Heart left ventricle (tissue), 16 donors: ENCODE measurements at regions not wholly inside any gene's neighbourhood (a gene's known extent, or its start where the extent isn't known, plus 50 kb on each side); places are given as distances from the start of the nearest gene placed in this dataset.

ENCODE experiments used
- ATAC-seq, 4 donors: fragments of 200-7000 bp; cut with Tn5 transposase; one replicate each; pipeline ENCODE4 v1.9.1; 2020 to 2022; ENCODE audit warnings: moderate library complexity in 4 of 4, mild to moderate bottlenecking in 3 of 4, moderate number of reproducible peaks in 1 of 4
- DNase-seq, 5 donors: peaks; one replicate each; pipeline ENCODE4 v3.0.0-alpha.2; 2020
- H3K27ac ChIP-seq, 12 donors: fragments of 200-600 bp; sonication (generic) in 4 of 12; one replicate each; pipeline versions ENCODE4 v1.5.0 to v1.8.0; 2016 to 2022; ENCODE audit warnings: mild to moderate bottlenecking in 2 of 12
- H3K27me3 ChIP-seq, 9 donors: fragments of 200-600 bp; sonication (generic) in 2 of 9; one replicate each; pipeline versions ENCODE4 v1.5.1 to v1.8.0; 2016 to 2022; ENCODE audit warnings: mild to moderate bottlenecking in 3 of 9
- H3K36me3 ChIP-seq, 9 donors: fragments of 200-600 bp; sonication (generic) in 2 of 9; one replicate each; pipeline versions ENCODE4 v1.5.0 to v1.8.0; 2018 to 2022; ENCODE audit warnings: mild to moderate bottlenecking in 2 of 9
- H3K4me1 ChIP-seq, 12 donors: fragments of 200-600 bp; sonication (generic) in 4 of 12; one replicate each; pipeline versions ENCODE4 v1.5.0 to v1.8.0; 2016 to 2022; ENCODE audit warnings: mild to moderate bottlenecking in 3 of 12
- H3K4me3 ChIP-seq, 12 donors: fragments of 200-600 bp; sonication (generic) in 4 of 12; one replicate each; pipeline versions ENCODE4 v1.5.0 to v1.8.0; 2017 to 2022; ENCODE audit warnings: mild to moderate bottlenecking in 9 of 12, moderate library complexity in 4 of 12
- H3K9me3 ChIP-seq, 12 donors: fragments of 200-600 bp; sonication (generic) in 4 of 12; one replicate each; pipeline versions ENCODE4 v1.5.0 to v1.8.0; 2016 to 2022; ENCODE audit warnings: mild to moderate bottlenecking in 1 of 12
- POLR2A ChIP-seq, 2 donors: fragments of 450-650 bp; IDR thresholded peaks; one replicate each; pipeline ENCODE4 v1.6.1; 2017; ENCODE audit warnings: antibody characterized with exemption in 2 of 2, mild to moderate bottlenecking in 2 of 2, moderate library complexity in 2 of 2
- WGBS, 4 donors: extraction: QIAGEN DNeasy Blood & Tissue Kit in 2 of 4; methylation state at CpG; one replicate each; pipeline versions ENCODE4 v1.1.5 to v1.1.7; 2013 to 2018; 5-methylcytosine and 5-hydroxymethylcytosine counted together
- intact Hi-C, 10 donors: fragments of 100-400 bp; cut with DNase I; formaldehyde crosslinking; loops; one replicate each; pipeline versions ENCODE4 v1.11.1 to v1.14.2; 2022
- TF ChIP-seq, protein P1 (sequence below), 12 donors: fragments of 200-600 bp; sonication (generic) in 4 of 12; IDR thresholded peaks; one replicate each; pipeline versions ENCODE4 v1.5.0 to v1.8.0; 2018 to 2022; ENCODE audit warnings: antibody characterized with exemption in 12 of 12, mild to moderate bottlenecking in 5 of 12
- donor health status: ischemic (EF 13 %, LVEDD 7.1; RV severe dilation, severe dysfunction).
- donor health status: healthy with polysubstance abuse.
- donor health status: DM: no; HTN: yes; CAD: no.
- donor health status: DM: no; HTN: no; CAD: no.
- donor health status: ischemic (EF 25% LVEDD 6.9; RV normal size, moderate dysfunction).
- donor health status: ischemic (EF 25% LVEDD 5.7; RV mildly dilated, moderate dysfunction).
- donor health status: healthy.
- donor health status: DM: yes; HTN: yes; CAD: no.
- donor health status: ischemic (EF 35%, LVEDD 5.7; RV mildly dilated, moderate dysfunction).
- donor health status: nonischemic (EF 11% LVEDD 7.7; RV severe dilation, severe dysfunction).
- donor health status: DM: yes; HTN: yes; CAD: no.
- donor health status: PGD.
- donor health status: ischemic (EF 29% LVEDD 5.4; RV normal size, mild dysfunction).
- donor health status: nonischemic (EF 23%, LVEDD 6.1; RV moderate dilation, normal function).

DNA sequence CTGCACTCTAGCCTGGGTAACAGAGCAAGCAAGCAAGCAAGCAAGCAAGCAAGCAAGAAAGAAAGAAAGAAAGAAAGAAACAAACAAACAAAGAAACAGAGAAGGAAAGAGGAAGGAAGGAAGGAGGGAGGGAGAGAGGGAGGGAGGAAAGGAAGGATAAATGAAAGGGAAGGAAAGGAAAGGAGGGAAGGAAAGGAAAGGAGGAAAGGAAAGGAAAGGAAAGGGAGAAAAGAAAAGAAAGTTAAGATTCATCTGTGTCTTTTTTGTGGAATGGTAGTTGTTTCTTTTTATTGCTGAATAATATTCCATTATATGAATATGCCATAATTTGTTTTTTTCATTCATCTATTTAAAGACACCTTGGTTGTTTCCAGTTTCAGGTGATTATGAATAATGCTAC lies 506.9 kb upstream of the NAALADL2 start:
- H3K36me3 ChIP-seq: no peaks in the 10 kb centered on the region
- H3K27ac ChIP-seq: no peak overlapping the region
- H3K27me3 ChIP-seq: no peaks in the 10 kb centered on the region
- intact Hi-C loops: no loop called here
- ATAC-seq: no peak
- H3K4me1 ChIP-seq: no peaks in the 10 kb centered on the region
- DNase-seq: no peak
- H3K9me3 ChIP-seq: peaks cover 0 to 9% (median 0%) of the 10 kb centered on the region in 12 donors
- H3K4me3 ChIP-seq: no peak overlapping the region
- TF ChIP-seq POLR2A (IDR thresholded peaks at IDR 0.05): no peak
- TF ChIP-seq, protein P1, sequence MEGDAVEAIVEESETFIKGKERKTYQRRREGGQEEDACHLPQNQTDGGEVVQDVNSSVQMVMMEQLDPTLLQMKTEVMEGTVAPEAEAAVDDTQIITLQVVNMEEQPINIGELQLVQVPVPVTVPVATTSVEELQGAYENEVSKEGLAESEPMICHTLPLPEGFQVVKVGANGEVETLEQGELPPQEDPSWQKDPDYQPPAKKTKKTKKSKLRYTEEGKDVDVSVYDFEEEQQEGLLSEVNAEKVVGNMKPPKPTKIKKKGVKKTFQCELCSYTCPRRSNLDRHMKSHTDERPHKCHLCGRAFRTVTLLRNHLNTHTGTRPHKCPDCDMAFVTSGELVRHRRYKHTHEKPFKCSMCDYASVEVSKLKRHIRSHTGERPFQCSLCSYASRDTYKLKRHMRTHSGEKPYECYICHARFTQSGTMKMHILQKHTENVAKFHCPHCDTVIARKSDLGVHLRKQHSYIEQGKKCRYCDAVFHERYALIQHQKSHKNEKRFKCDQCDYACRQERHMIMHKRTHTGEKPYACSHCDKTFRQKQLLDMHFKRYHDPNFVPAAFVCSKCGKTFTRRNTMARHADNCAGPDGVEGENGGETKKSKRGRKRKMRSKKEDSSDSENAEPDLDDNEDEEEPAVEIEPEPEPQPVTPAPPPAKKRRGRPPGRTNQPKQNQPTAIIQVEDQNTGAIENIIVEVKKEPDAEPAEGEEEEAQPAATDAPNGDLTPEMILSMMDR (IDR thresholded peaks at IDR 0.05): no peak

DNA sequence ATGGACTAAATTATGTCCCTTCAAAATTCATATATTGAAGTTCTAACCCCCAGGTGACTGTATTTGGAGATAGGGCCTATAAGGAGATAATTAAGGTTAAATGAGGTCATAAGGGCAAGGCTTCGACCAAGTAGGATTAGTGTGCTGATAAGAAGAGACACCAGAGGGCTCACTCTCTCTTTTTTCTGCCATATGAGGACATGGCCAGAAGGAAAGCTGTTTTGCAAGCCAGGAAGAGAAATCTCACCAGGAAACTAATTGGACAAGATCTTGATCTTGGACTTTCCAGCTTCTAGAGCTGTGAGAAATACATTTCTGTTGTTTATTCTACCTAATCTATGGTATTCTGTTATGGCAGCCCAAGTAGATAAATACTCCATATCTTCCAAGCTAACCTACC lies 503.6 kb upstream of the NAALADL2 start:
- intact Hi-C loops: no loop called here
- WGBS, 4 donors: 4 to 20% (median 10%) methylated on average over 1 of the region's 1 CpG
- Histone ChIP-seq H3K4me1 (no peaks in the 10 kb centered on the region), H3K9me3 (peaks cover 0 to 9% (median 0%) of the 10 kb centered on the region in 12 donors), H3K27ac (no peak overlapping the region), H3K36me3 (no peaks in the 10 kb centered on the region), H3K27me3 (no peaks in the 10 kb centered on the region), H3K4me3 (no peak overlapping the region)
- no peak for DNase-seq
- ATAC-seq: no peak
- TF ChIP-seq, protein P1 (IDR thresholded peaks at IDR 0.05): peak in 2 of 12 donors; percentile 15 to 19
- TF ChIP-seq POLR2A (IDR thresholded peaks at IDR 0.05): no peak

DNA sequence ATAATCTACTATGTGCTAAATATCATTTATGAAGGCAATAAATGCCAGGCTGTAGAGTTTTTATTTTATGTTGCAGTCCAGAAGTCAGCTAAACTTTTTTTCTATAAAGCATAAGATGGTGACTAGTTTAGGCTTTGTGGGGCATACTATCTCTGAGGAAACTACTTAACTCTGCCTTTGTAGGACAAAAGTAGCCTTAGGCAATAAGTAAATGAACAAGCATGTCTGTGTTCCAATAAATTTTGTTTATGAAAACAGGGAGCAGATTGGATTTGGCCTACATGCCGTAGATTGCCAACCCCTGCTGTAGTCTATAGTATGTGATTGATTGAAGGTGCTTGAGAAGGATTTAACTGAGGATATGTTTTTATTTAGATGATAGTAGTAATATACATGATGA lies 502.5 kb upstream of the NAALADL2 start:
- Histone ChIP-seq H3K27ac (no peak overlapping the region), H3K36me3 (no peaks in the 10 kb centered on the region), H3K27me3 (no peaks in the 10 kb centered on the region), H3K9me3 (peaks cover 0 to 3% (median 0%) of the 10 kb centered on the region in 12 donors), H3K4me3 (no peak overlapping the region), H3K4me1 (no peaks in the 10 kb centered on the region)
- intact Hi-C loops: no loop called here
- ATAC-seq: no peak
- TF ChIP-seq, protein P1 (IDR thresholded peaks at IDR 0.05): no peak
- TF ChIP-seq POLR2A (IDR thresholded peaks at IDR 0.05): no peak
- WGBS, 4 donors: 78 to 97% (median 90%) methylated on average over 1 of the region's 1 CpG
- no peak for DNase-seq

DNA sequence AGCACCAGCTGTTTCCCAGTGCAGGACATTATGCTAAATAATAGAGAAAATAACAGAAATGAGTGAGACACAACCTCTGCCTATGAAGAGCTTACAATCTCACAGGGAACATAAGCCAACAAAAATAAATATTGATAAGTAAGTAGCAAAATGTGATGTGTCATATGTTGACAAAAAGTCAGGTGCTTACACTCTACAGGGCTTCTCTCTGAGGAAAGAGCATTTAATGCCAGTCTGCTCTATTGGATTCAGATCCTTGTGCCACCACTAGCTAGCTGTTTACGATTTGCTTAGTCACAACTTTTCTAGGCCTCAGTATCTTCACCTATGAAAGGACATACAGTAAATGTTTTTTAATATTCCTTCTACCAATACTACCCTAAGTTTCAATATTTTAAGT lies 500.9 kb upstream of the NAALADL2 start:
- intact Hi-C loops: no loop called here
- ATAC-seq (no peak), DNase-seq (no peak)
- H3K4me3 ChIP-seq: no peak overlapping the region
- WGBS, 4 donors: 80 to 93% (median 87%) methylated on average over 1 of the region's 1 CpG
- no peaks in the 10 kb centered on the region for H3K4me1 ChIP-seq
- no peak for TF ChIP-seq POLR2A (IDR thresholded peaks at IDR 0.05)
- TF ChIP-seq, protein P1 (IDR thresholded peaks at IDR 0.05): no peak
- no peaks in the 10 kb centered on the region for H3K36me3 ChIP-seq
- H3K27ac ChIP-seq: no peak overlapping the region
- H3K9me3 ChIP-seq: no peaks in the 10 kb centered on the region
- no peaks in the 10 kb centered on the region for H3K27me3 ChIP-seq
